ENCODE measurements at regions not wholly inside any gene's neighbourhood (a gene's known extent, or its start where the extent isn't known, plus 50 kb on each side); places are given as distances from the start of the nearest gene placed in this dataset.
"Not testable (repeated sequence)": the region's sequence is repeated elsewhere in the genome, so short reads cannot be mapped to it uniquely, and the experiment has no call there.

- Histone ChIP-seq H3K27me3 (no peaks in the 10 kb centered on the region), H3K9me3 (no peaks in the 10 kb centered on the region), H3K4me1 (no peaks in the 10 kb centered on the region), H3K27ac (no peak overlapping the region), H3K36me3 (no peaks in the 10 kb centered on the region), H3K4me3 (no peak overlapping the region)
- DNase-seq, result no peak
- TF ChIP-seq POLR2A (IDR thresholded peaks at IDR 0.05) (no peak), CTCF (IDR thresholded peaks at IDR 0.05) (no peak)
- intact Hi-C loops (cut with DNase I; ENCODE audit: low total_unique reads), result no loop called here
These were observed 161.7 kb upstream of the RPS23 start for GRCh38 chr5:82439750-82440445.

GRCh38 chr5:82437565-82437964, 159.4 kb upstream of the RPS23 start:
- H3K36me3 ChIP-seq; H3K27ac ChIP-seq; intact Hi-C loops (cut with DNase I; ENCODE audit: low total_unique reads); DNase-seq; H3K27me3 ChIP-seq; H3K9me3 ChIP-seq; H3K4me1 ChIP-seq; H3K4me3 ChIP-seq: not testable (repeated sequence)

- Histone ChIP-seq H3K4me1 (no peaks in the 10 kb centered on the region), H3K27me3 (no peaks in the 10 kb centered on the region), H3K9me3 (no peaks in the 10 kb centered on the region), H3K4me3 (no peak overlapping the region), H3K27ac (no peak overlapping the region), H3K36me3 (no peaks in the 10 kb centered on the region)
- intact Hi-C loops (cut with DNase I; ENCODE audit: low total_unique reads), result no loop called here
- TF ChIP-seq CTCF (IDR thresholded peaks at IDR 0.05), result no peak
- no peak for TF ChIP-seq POLR2A (IDR thresholded peaks at IDR 0.05)
- DNase-seq, result no peak
These were observed 158.1 kb upstream of the RPS23 start for GRCh38 chr5:82436291-82436690.

- H3K27ac ChIP-seq; intact Hi-C loops (cut with DNase I; ENCODE audit: low total_unique reads); H3K27me3 ChIP-seq; H3K36me3 ChIP-seq; H3K9me3 ChIP-seq; DNase-seq; H3K4me1 ChIP-seq; H3K4me3 ChIP-seq: not testable (repeated sequence)
These were observed 156.8 kb upstream of the RPS23 start for GRCh38 chr5:82434696-82435660.

- intact Hi-C loops (cut with DNase I; ENCODE audit: low total_unique reads), result no loop called here
- Histone ChIP-seq H3K36me3 (no peaks in the 10 kb centered on the region), H3K27me3 (no peaks in the 10 kb centered on the region), H3K4me1 (no peaks in the 10 kb centered on the region), H3K9me3 (no peaks in the 10 kb centered on the region), H3K4me3 (no peak overlapping the region), H3K27ac (no peak overlapping the region)
- TF ChIP-seq POLR2A (IDR thresholded peaks at IDR 0.05), result no peak
- no peak for TF ChIP-seq CTCF (IDR thresholded peaks at IDR 0.05)
- DNase-seq, result no peak
These were observed 148.5 kb upstream of the RPS23 start for GRCh38 chr5:82426464-82427154.

- intact Hi-C loops (cut with DNase I; ENCODE audit: low total_unique reads), result no loop called here
- no peaks in the 10 kb centered on the region for H3K9me3 ChIP-seq
These were observed 147.4 kb upstream of the RPS23 start for GRCh38 chr5:82425591-82425990.

More at GRCh38 chr5:82425591-82425990, 147.4 kb upstream of the RPS23 start:
- no peaks in the 10 kb centered on the region for H3K36me3 ChIP-seq
- no peak for DNase-seq
- H3K4me3 ChIP-seq, result no peak overlapping the region
- no peak overlapping the region for H3K27ac ChIP-seq
- no peaks in the 10 kb centered on the region for H3K27me3 ChIP-seq
- TF ChIP-seq POLR2A (IDR thresholded peaks at IDR 0.05) (no peak), CTCF (IDR thresholded peaks at IDR 0.05) (no peak)
- no peaks in the 10 kb centered on the region for H3K4me1 ChIP-seq

All from uterus (tissue), 3 donors.